Panc1 (cell line): ENCODE measurements at regions not wholly inside any gene's neighbourhood (a gene's known extent, or its start where the extent isn't known, plus 50 kb on each side); places are given as distances from the start of the nearest gene placed in this dataset.

Experiments
- ATAC-seq: fragments of 200-7000 bp; cut with Tn5 transposase; 2 replicates; pipeline ENCODE4 v1.9.1; 2020; ENCODE audit warnings: mild to moderate bottlenecking, moderate library complexity
- BruUV-seq: library from RNA; stranded (reverse); fragments of 400-500 nt; replicated peaks from 2 replicates; lab custom pipeline; 2021; lab: Mats Ljungman, UMichigan
- CTCF ChIA-PET: fragments of 300-600 bp; sonication (Branson Sonifier 250); formaldehyde crosslinking; loops from one replicate; lab custom pipeline; 2022; ENCODE audit warnings: antibody characterized with exemption; lab: Charles Lee
- POLR2A ChIA-PET: fragments of 300-600 bp; sonication (Branson Sonifier 250); formaldehyde crosslinking; loops from one replicate; lab custom pipeline; 2022; ENCODE audit warnings: antibody characterized with exemption; lab: Charles Lee
- DNase-seq: peaks from one replicate; pipeline ENCODE4 v3.0.0-alpha.2; 2010; ENCODE audit warnings: low read depth, low spot score
- H3K27ac ChIP-seq: 2 replicates; pipeline ENCODE4 v1.5.1; 2011; ENCODE audit warnings: mild to moderate bottlenecking, low read length, inconsistent platforms
- H3K27me3 ChIP-seq: fragments of 200-500 bp; sonication (Bioruptor generic); 2 replicates; pipeline ENCODE4 v1.6.0; 2014; ENCODE audit warnings: low read length, inconsistent platforms; ENCODE audit not compliant: control insufficient read depth, insufficient read depth
- H3K36me3 ChIP-seq: fragments of 200-500 bp; sonication (Bioruptor generic); 2 replicates; pipeline ENCODE4 v1.5.1; 2014; ENCODE audit warnings: inconsistent platforms, mild to moderate bottlenecking, low read length, moderate library complexity; ENCODE audit not compliant: control insufficient read depth, insufficient read depth
- H3K4me1 ChIP-seq: 2 replicates; pipeline ENCODE4 v1.5.1; 2011; ENCODE audit warnings: inconsistent platforms, mild to moderate bottlenecking, low read length, moderate library complexity; ENCODE audit not compliant: control insufficient read depth, insufficient read depth
- H3K4me3 ChIP-seq, 2 experiments: 2 replicates each; pipeline ENCODE4 v1.5.1; 2011 to 2012; ENCODE audit warnings: low read depth in 2 of 2, low read length in 2 of 2, mild to moderate bottlenecking in 2 of 2, inconsistent platforms in 1 of 2, moderate library complexity in 1 of 2
- H3K9me3 ChIP-seq: fragments of 200-500 bp; sonication (Bioruptor generic); 2 replicates; pipeline ENCODE4 v1.5.1; 2014; ENCODE audit warnings: low read depth, mild to moderate bottlenecking, inconsistent platforms, low read length, moderate library complexity; ENCODE audit not compliant: control insufficient read depth, insufficient read depth
- CTCF ChIP-seq: fragments of 450-650 bp; IDR thresholded peaks from 2 replicates; pipeline ENCODE4 v1.5.1; 2017; ENCODE audit warnings: mild to moderate bottlenecking
- POLR2AphosphoS5 ChIP-seq: IDR thresholded peaks from 2 replicates; pipeline ENCODE4 v1.6.1; 2012; ENCODE audit warnings: mild to moderate bottlenecking, low read depth, low read length, moderate library complexity
- SIN3A ChIP-seq: IDR thresholded peaks from 2 replicates; pipeline ENCODE4 v1.6.1; 2012; ENCODE audit warnings: low read depth, mild to moderate bottlenecking, low read length, moderate library complexity, borderline replicate concordance; ENCODE audit not compliant: insufficient read depth
- TCF7L2 ChIP-seq: IDR thresholded peaks from 2 replicates; pipeline ENCODE4 v1.6.1; 2011; ENCODE audit warnings: mild to moderate bottlenecking, low read depth, low read length, inconsistent platforms
- in situ Hi-C: cut with HindIII; loops from 2 replicates; pipeline ENCODE4 v1.10.0; 2016; ENCODE audit warnings: low sequenced_read_pairs, low pct_unique_long_range_greater_than_20kb
- intact Hi-C: fragments of 100-400 bp; cut with micrococcal nuclease; formaldehyde crosslinking; loops from one replicate; pipeline ENCODE4 v1.10.0; 2022; ENCODE audit not compliant: unreplicated experiment
- TF ChIP-seq, protein P1 (sequence below), 2 experiments: IDR thresholded peaks; 2 replicates each; pipeline ENCODE4 v1.6.1; 2011 to 2012; ENCODE audit warnings: low read depth in 2 of 2, control low read depth in 1 of 2, low read length in 1 of 2, mild to moderate bottlenecking in 1 of 2, moderate library complexity in 1 of 2; ENCODE audit not compliant: insufficient read depth in 1 of 2

DNA sequence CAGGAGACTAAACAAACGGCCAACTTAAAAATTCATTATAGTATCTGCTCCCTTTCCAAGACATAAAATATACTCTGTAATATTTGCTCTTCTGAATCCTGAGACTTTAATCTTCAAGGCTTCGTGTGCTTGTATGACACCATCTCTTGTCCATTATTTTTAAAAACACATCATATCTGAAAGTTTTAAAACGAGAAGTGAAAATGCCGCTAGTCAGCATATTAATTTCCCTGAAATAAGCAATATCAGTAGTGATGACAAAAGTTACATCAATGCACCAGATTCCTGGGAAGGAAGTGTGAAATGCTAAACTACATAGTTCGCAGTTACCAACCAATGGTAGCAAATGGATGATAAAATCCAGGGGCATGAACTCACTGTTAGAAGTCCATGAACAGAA lies 66.8 kb upstream of the EXOC1L start:
- no peak overlapping the region for H3K27ac ChIP-seq
- ChIA-PET CTCF (no interaction called here), POLR2A (no interaction called here)
- H3K4me1 ChIP-seq = no peaks in the 10 kb centered on the region
- ATAC-seq (no peak), DNase-seq (no peak)
- H3K4me3 ChIP-seq = no peak overlapping the region
- TF ChIP-seq, protein P1, sequence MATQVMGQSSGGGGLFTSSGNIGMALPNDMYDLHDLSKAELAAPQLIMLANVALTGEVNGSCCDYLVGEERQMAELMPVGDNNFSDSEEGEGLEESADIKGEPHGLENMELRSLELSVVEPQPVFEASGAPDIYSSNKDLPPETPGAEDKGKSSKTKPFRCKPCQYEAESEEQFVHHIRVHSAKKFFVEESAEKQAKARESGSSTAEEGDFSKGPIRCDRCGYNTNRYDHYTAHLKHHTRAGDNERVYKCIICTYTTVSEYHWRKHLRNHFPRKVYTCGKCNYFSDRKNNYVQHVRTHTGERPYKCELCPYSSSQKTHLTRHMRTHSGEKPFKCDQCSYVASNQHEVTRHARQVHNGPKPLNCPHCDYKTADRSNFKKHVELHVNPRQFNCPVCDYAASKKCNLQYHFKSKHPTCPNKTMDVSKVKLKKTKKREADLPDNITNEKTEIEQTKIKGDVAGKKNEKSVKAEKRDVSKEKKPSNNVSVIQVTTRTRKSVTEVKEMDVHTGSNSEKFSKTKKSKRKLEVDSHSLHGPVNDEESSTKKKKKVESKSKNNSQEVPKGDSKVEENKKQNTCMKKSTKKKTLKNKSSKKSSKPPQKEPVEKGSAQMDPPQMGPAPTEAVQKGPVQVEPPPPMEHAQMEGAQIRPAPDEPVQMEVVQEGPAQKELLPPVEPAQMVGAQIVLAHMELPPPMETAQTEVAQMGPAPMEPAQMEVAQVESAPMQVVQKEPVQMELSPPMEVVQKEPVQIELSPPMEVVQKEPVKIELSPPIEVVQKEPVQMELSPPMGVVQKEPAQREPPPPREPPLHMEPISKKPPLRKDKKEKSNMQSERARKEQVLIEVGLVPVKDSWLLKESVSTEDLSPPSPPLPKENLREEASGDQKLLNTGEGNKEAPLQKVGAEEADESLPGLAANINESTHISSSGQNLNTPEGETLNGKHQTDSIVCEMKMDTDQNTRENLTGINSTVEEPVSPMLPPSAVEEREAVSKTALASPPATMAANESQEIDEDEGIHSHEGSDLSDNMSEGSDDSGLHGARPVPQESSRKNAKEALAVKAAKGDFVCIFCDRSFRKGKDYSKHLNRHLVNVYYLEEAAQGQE (IDR thresholded peaks at IDR 0.05; ENCODE audit: insufficient read depth in 1 of 2, low read depth in 2 of 2, low read length in 1 of 2) = no peak
- TF ChIP-seq CTCF (no peak), POLR2AphosphoS5 (no peak), SIN3A (no peak), TCF7L2 (no peak)
- no peaks in the 10 kb centered on the region for H3K27me3 ChIP-seq
- in situ Hi-C loops = no loop called here
- BruUV-seq = no TSS peak
- intact Hi-C loops = no loop called here
- no peaks in the 10 kb centered on the region for H3K9me3 ChIP-seq
- no peaks in the 10 kb centered on the region for H3K36me3 ChIP-seq

GRCh38 chr4:55753856-55754255 lies 65.7 kb upstream of the EXOC1L start:
- in situ Hi-C loops = no loop called here
- H3K27ac ChIP-seq = no peak overlapping the region
- H3K4me3 ChIP-seq = no peak overlapping the region
- no peaks in the 10 kb centered on the region for H3K4me1 ChIP-seq
- ATAC-seq (no peak), DNase-seq (no peak)
- ChIA-PET CTCF (no interaction called here), POLR2A (no interaction called here)
- TF ChIP-seq POLR2AphosphoS5 (no peak), TCF7L2 (no peak), CTCF (no peak)
- TF ChIP-seq, protein P1 (IDR thresholded peaks at IDR 0.05; ENCODE audit: insufficient read depth in 1 of 2, low read depth in 2 of 2, low read length in 1 of 2) = no peak
- intact Hi-C loops = no loop called here
- no peaks in the 10 kb centered on the region for H3K36me3 ChIP-seq
- H3K27me3 ChIP-seq = no peaks in the 10 kb centered on the region
- no peaks in the 10 kb centered on the region for H3K9me3 ChIP-seq
- no TSS peak for BruUV-seq
